ENCODE measurements at regions not wholly inside any gene's neighbourhood (a gene's known extent, or its start where the extent isn't known, plus 50 kb on each side); places are given as distances from the start of the nearest gene placed in this dataset.
A peak's percentile ranks its signal among the peaks of the same experiment; 100 is the strongest.
"Not testable (repeated sequence)": the region's sequence is repeated elsewhere in the genome, so short reads cannot be mapped to it uniquely, and the experiment has no call there.

DNA sequence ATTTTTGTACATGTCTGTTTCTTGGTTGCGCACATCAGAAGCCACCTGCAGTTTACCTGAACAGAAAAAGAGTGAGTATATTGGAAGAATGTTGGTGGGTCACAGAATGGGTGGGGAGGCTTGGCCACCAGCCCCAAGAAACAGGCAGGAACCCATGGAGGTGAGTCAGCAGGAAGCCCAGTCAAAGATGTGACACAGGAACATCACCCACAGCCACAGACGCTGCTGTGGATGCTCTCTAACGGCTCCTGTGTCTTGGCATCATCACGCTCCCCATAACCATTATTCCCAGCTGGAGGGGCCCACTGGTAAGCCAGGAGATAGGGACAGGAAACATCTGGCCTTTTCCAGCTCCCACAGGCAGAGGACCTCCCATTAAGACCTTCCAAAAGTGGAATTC lies 94.0 kb upstream of the WSB1 start:
- no peak overlapping the region for H3K27ac ChIP-seq
- DNase-seq (ENCODE audit: low read depth, low spot score) = no peak

DNA sequence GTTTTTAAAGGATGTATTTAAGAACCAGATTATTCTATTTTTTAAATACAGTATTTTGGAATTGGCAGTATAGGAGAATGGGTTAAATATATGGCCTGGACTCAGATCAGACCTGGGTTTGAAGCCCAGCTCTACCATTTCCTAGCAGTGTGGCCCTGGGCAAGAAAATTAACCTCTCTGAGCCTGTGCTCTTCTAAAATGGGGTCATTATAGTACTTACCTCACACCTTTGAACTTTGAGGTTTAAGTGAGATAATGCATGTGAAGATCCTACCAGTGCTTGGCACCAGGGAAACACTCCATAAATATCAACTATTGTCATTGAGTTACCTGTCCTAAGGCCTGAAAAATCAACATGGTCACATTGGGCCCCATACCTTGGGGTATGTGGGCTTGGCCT lies 93.4 kb upstream of the WSB1 start:
- no peak overlapping the region for H3K27ac ChIP-seq
- DNase-seq (ENCODE audit: low read depth, low spot score) = no peak

GRCh38 chr17:27203241-27203640 lies 90.7 kb upstream of the WSB1 start:
- no peak overlapping the region for H3K27ac ChIP-seq
- DNase-seq (ENCODE audit: low read depth, low spot score) = no peak

GRCh38 chr17:27206447-27206846 lies 87.5 kb upstream of the WSB1 start:
- H3K27ac ChIP-seq = peak overlapping the region; percentile 56
- DNase-seq (ENCODE audit: low read depth, low spot score) = no peak

DNA sequence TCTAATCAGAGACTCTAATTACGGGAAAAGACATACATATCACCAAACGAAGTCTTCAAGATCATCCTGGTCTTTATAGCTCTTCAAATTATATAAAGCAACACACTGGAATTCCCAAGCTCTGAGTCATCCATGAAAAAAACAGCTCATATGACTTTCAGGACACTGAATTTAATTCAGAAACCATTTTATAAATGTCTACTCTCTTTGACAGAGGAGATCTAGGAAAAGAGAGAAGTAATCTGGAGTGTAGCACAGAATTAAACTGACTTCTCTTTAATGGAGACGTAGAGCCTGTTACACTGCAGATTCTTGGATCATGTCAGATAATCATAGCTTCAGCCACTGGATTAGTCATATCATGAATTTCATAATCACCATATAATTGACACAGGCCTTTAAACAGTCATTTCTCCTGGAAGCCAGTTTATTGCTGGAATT lies 86.8 kb upstream of the WSB1 start:
- peak overlapping the region; percentile 56 for H3K27ac ChIP-seq
- no peak for DNase-seq (ENCODE audit: low read depth, low spot score)

DNA sequence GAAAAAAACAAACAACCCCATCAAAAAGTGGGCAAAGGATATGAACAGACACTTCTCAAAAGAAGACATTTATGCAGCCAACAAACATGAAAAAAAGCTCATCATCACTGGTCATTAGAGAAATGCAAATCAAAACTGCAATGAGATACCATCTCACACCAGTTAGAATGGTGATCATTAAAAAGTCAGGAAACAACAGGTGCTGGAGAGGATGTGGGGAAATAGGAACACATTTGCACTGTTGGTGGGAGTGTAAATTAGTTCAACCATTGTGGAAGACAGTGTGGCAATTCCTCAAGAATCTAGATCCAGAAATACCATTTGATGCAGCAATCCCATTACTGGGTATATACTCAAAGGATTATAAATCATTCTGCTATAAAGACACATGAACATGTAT lies 85.5 kb upstream of the WSB1 start:
- not testable (repeated sequence) for DNase-seq (ENCODE audit: low read depth, low spot score); H3K27ac ChIP-seq

DNA sequence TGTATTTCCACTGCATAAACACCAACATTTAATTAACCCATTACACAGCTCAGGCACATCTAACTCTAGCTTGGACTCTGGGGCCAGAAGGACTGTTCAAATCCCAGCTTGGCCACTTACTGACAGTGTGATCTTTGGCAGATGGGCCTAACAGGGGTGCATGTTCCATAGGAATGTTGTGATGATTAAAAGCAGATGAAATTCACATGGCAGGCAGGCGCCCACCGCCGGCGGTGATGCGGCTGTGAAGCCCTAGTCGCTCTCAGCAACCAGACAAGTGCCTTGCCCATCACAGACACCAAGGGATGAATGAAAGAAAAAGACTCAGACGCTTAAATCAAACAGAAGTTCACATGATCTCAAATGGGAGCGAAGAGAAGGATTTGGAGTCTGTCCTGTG lies 84.6 kb upstream of the WSB1 start:
- no peak overlapping the region for H3K27ac ChIP-seq
- DNase-seq (ENCODE audit: low read depth, low spot score) = no peak

DNA sequence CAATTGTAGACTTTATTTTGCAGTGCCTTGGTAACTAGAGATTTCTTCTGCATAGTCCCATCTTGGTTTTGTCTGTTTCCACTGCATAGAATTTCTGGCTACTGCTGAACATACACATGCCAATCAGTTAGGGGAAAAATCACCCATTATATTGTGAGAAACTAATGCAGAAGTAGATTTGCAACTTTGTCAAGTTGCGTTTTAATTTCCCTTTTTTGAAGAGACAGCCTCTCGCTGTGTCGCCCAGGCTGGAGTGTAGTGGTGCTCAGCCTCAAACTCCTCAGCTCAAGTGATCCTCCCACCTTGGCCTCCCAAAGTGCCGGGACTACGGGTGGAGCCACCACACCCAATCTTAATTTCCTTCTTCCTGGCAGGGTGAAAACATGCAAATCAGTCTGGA lies 83.1 kb upstream of the WSB1 start:
- H3K27ac ChIP-seq; DNase-seq (ENCODE audit: low read depth, low spot score): not testable (repeated sequence)

GRCh38 chr17:27216836-27217235 lies 77.1 kb upstream of the WSB1 start:
- no peak overlapping the region for H3K27ac ChIP-seq
- no peak for DNase-seq (ENCODE audit: low read depth, low spot score)

GRCh38 chr17:27217631-27218030 lies 76.3 kb upstream of the WSB1 start:
- no peak for DNase-seq (ENCODE audit: low read depth, low spot score)
- no peak overlapping the region for H3K27ac ChIP-seq

- no peak for DNase-seq (ENCODE audit: low read depth, low spot score)
- no peak overlapping the region for H3K27ac ChIP-seq
These were observed 75.9 kb upstream of the WSB1 start for GRCh38 chr17:27218041-27218440.

- H3K27ac ChIP-seq = no peak overlapping the region
- DNase-seq (ENCODE audit: low read depth, low spot score) = no peak
These were observed 75.0 kb upstream of the WSB1 start for GRCh38 chr17:27218719-27219488.

- DNase-seq (ENCODE audit: low read depth, low spot score) = no peak
- no peak overlapping the region for H3K27ac ChIP-seq
These were observed 71.4 kb upstream of the WSB1 start for GRCh38 chr17:27222515-27222914.

- no peak for DNase-seq (ENCODE audit: low read depth, low spot score)
- H3K27ac ChIP-seq = no peak overlapping the region
These were observed 69.2 kb upstream of the WSB1 start for GRCh38 chr17:27224526-27225315.

DNA sequence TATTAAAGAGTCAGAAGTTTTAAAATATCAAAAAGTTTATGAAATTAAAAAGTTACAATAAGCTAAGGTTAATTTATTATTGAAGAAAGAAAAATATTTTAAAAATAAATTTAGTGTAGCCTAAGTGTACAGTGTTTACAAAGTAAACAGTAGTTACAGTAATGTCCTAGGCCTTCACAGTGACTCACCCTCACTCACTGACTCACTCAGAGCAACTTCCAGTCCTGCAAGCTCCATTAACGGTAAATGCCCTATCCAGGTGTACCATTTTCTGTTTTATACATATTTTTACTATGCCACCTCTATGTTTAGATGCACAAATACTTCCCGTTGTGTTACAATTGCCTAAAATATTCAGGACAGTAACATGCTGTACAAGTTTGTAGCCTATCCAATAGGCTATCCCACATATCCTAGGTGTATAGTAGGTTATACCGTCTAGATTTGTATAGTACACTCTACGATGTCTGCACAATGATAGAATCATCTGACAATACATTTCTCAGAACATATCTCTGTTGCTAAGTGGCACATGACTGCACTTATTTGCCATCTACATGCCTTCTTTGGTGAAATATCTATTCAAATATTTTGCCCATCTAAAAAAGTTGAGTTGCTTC lies 67.2 kb upstream of the WSB1 start:
- DNase-seq (ENCODE audit: low read depth, low spot score) = no peak
- H3K27ac ChIP-seq = no peak overlapping the region

DNA sequence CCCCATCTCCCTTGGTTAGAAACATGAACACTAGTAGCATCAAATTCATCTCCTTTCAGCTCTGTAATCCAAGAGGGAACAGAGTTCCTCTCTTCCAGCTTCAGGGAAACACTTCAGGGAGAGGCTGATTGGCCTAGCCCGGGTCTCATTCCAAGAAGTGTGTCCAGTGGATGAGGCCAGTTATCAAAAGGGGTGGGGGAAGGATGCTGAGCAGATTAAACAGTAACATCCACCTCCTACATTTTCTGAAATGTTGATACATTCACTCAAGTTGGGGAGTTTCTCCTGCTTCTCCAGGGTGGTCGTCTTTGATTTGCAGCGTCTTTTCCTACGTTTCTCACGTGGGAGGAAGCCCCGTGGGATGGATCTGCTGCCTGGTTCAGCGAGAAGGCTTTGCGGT lies 62.9 kb upstream of the WSB1 start:
- no peak for DNase-seq (ENCODE audit: low read depth, low spot score)
- no peak overlapping the region for H3K27ac ChIP-seq

GRCh38 chr17:27232328-27232727 lies 61.6 kb upstream of the WSB1 start:
- DNase-seq (ENCODE audit: low read depth, low spot score) = no peak
- no peak overlapping the region for H3K27ac ChIP-seq

DNA sequence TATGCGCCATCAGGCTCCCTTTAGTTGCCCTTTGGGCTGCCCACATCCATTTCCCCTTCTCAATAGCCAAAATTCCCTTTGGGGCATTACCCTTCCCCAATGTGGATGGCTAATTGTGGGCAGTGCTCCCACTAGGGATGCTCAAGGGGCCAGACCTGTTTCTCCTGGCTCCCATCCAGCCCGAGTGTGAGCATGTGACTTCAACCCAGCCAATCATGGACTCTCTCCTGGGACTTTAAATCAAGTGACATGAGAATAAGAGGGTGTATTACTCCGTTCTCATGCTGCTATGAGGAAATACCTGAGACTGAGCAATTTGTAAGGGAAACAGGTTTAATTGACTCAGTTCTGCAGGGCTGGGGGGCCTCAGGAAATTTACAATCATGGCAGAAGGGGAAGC lies 60.9 kb upstream of the WSB1 start:
- H3K27ac ChIP-seq = no peak overlapping the region
- no peak for DNase-seq (ENCODE audit: low read depth, low spot score)

DNA sequence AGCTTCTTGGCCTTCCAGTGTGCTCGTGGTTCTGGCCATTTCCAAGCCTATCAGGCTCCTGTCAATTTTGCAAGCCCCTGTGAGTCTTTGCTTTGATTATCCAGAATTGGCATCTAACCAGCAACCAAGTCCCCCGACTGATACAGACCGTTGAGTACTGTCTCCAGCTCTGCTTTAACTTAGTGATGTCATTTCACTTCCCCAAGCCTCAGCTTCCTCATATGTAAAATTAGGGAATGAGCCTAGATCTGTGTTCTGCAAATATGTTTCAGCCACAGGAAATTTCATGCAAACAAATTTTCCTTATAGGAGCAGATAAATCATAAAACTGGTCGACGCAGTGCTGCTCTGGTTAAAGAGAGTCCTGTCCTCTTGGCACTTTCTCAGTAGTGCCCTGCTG lies 60.1 kb upstream of the WSB1 start:
- H3K27ac ChIP-seq = no peak overlapping the region
- no peak for DNase-seq (ENCODE audit: low read depth, low spot score)

- no peak overlapping the region for H3K27ac ChIP-seq
- no peak for DNase-seq (ENCODE audit: low read depth, low spot score)
These were observed 57.1 kb upstream of the WSB1 start for GRCh38 chr17:27236717-27237315.

- DNase-seq (ENCODE audit: low read depth, low spot score) = no peak
These were observed 56.0 kb upstream of the WSB1 start for GRCh38 chr17:27237890-27238289.

More at GRCh38 chr17:27237890-27238289, 56.0 kb upstream of the WSB1 start:
- no peak overlapping the region for H3K27ac ChIP-seq
